Peyer's patch (tissue), 4 donors: ENCODE measurements at regions not wholly inside any gene's neighbourhood (a gene's known extent, or its start where the extent isn't known, plus 50 kb on each side); places are given as distances from the start of the nearest gene placed in this dataset.

Experiments used
- DNase-seq, 3 donors: peaks; one replicate each; pipeline ENCODE4 v3.0.0-alpha.2; 2017 to 2019
- H3K27ac ChIP-seq, 4 donors: fragments of 200-600 bp; sonication (generic); one replicate each; pipeline ENCODE4 v1.5.1; 2016 to 2019
- H3K27me3 ChIP-seq, 2 donors: fragments of 200-600 bp; sonication (generic); one replicate each; pipeline ENCODE4 v1.5.1; 2019
- H3K36me3 ChIP-seq, 3 donors: fragments of 200-600 bp; sonication (generic); one replicate each; pipeline ENCODE4 v1.5.1; 2016 to 2019
- H3K4me1 ChIP-seq, 4 donors: fragments of 200-600 bp; sonication (generic); one replicate each; pipeline ENCODE4 v1.5.1; 2016 to 2019
- H3K4me3 ChIP-seq, 4 donors: fragments of 200-600 bp; sonication (generic); 1 replicate in 3 of 4; 2 replicates in 1 of 4; pipeline ENCODE4 v1.5.1; 2016 to 2019; ENCODE audit warnings: mild to moderate bottlenecking in 1 of 4
- H3K9me3 ChIP-seq, 4 donors: fragments of 200-600 bp; sonication (generic); one replicate each; pipeline ENCODE4 v1.5.1; 2016 to 2019; ENCODE audit warnings: mild to moderate bottlenecking in 1 of 4
- CTCF ChIP-seq, 6 experiments: fragments of 450-650 bp in 4 of 6; fragments of 200-600 bp in 2 of 6; sonication (generic) in 1 of 6; IDR thresholded peaks; one replicate each; pipeline ENCODE4 v1.5.1; 2017 to 2019; ENCODE audit warnings: antibody characterized with exemption in 6 of 6, mild to moderate bottlenecking in 3 of 6, moderate library complexity in 1 of 6
- POLR2A ChIP-seq, 2 donors: fragments of 450-650 bp; IDR thresholded peaks; one replicate each; pipeline ENCODE4 v1.5.1; 2017; ENCODE audit warnings: antibody characterized with exemption in 2 of 2, mild to moderate bottlenecking in 2 of 2, moderate library complexity in 2 of 2

- no peaks in the 10 kb centered on the region for H3K9me3 ChIP-seq
- no peak overlapping the region for H3K4me3 ChIP-seq
- H3K27ac ChIP-seq, result no peak overlapping the region
- no peaks in the 10 kb centered on the region for H3K27me3 ChIP-seq
- no peak for DNase-seq
- H3K4me1 ChIP-seq, result no peaks in the 10 kb centered on the region
- H3K36me3 ChIP-seq, result no peaks in the 10 kb centered on the region
- no peak for TF ChIP-seq CTCF (IDR thresholded peaks at IDR 0.05)
- TF ChIP-seq POLR2A (IDR thresholded peaks at IDR 0.05), result no peak
Observed at GRCh38 chr19:31670931-31671330, 321.7 kb upstream of the TSHZ3 start.

GRCh38 chr19:31671411-31672035, 322.3 kb upstream of the TSHZ3 start:
- Histone ChIP-seq H3K4me1 (no peaks in the 10 kb centered on the region), H3K27ac (no peak overlapping the region), H3K36me3 (no peaks in the 10 kb centered on the region), H3K9me3 (no peaks in the 10 kb centered on the region), H3K27me3 (no peaks in the 10 kb centered on the region), H3K4me3 (no peak overlapping the region)
- DNase-seq, result no peak
- TF ChIP-seq CTCF (IDR thresholded peaks at IDR 0.05) (no peak), POLR2A (IDR thresholded peaks at IDR 0.05) (no peak)

- Histone ChIP-seq H3K36me3 (no peaks in the 10 kb centered on the region), H3K4me1 (no peaks in the 10 kb centered on the region), H3K9me3 (no peaks in the 10 kb centered on the region), H3K27me3 (no peaks in the 10 kb centered on the region), H3K27ac (no peak overlapping the region), H3K4me3 (no peak overlapping the region)
- no peak for TF ChIP-seq CTCF (IDR thresholded peaks at IDR 0.05)
- TF ChIP-seq POLR2A (IDR thresholded peaks at IDR 0.05), result no peak
- DNase-seq, result no peak
Observed at GRCh38 chr19:31674503-31675192, 325.4 kb upstream of the TSHZ3 start.

- H3K9me3 ChIP-seq, result no peaks in the 10 kb centered on the region
- no peak for DNase-seq
Observed at GRCh38 chr19:31675193-31675913, 326.1 kb upstream of the TSHZ3 start.

More at GRCh38 chr19:31675193-31675913, 326.1 kb upstream of the TSHZ3 start:
- no peak overlapping the region for H3K4me3 ChIP-seq
- H3K4me1 ChIP-seq, result no peaks in the 10 kb centered on the region
- H3K27me3 ChIP-seq, result no peaks in the 10 kb centered on the region
- TF ChIP-seq POLR2A (IDR thresholded peaks at IDR 0.05) (no peak), CTCF (IDR thresholded peaks at IDR 0.05) (no peak)
- H3K27ac ChIP-seq, result no peak overlapping the region
- no peaks in the 10 kb centered on the region for H3K36me3 ChIP-seq
